ENCODE measurements at regions not wholly inside any gene's neighbourhood (a gene's known extent, or its start where the extent isn't known, plus 50 kb on each side); places are given as distances from the start of the nearest gene placed in this dataset.

GRCh38 chr13:112131081-112131712 lies 64.2 kb downstream of the SOX1 start:
- Mint-ChIP-seq H3K9me3 (no peaks in the 10 kb centered on the region), H3K27ac (no peak overlapping the region), H3K27me3 (ENCODE audit: low read depth in 2 of 2) (peaks cover 5 to 8% of the 10 kb centered on the region in 2 donors), H3K4me1 (no peaks in the 10 kb centered on the region), H3K36me3 (no peaks in the 10 kb centered on the region), H3K4me3 (no peak overlapping the region)
- no peak for ATAC-seq
- H3K27me3 ChIP-seq (ENCODE audit: control insufficient read depth, insufficient read depth, low read length) = no peaks in the 10 kb centered on the region
- no peaks in the 10 kb centered on the region for H3K4me1 ChIP-seq (ENCODE audit: control insufficient read depth, insufficient read depth, low read length)
- WGBS (ENCODE audit: insufficient coverage) = 84% methylated on average over 25 of the region's 25 CpGs
- H3K27ac ChIP-seq (ENCODE audit: low read length) = no peak overlapping the region
- no peak for DNase-seq
- no peak overlapping the region for H3K4me3 ChIP-seq (ENCODE audit: low read length)
- intact Hi-C loops (cut with micrococcal nuclease) = no loop called here
- H3K9me3 ChIP-seq (ENCODE audit: control insufficient read depth, insufficient read depth, low read length) = no peaks in the 10 kb centered on the region
- TF ChIP-seq CTCF (IDR thresholded peaks at IDR 0.05) = no peak
- no peaks in the 10 kb centered on the region for H3K36me3 ChIP-seq (ENCODE audit: control insufficient read depth, insufficient read depth, low read length)

GRCh38 chr13:112131713-112132113 lies 64.8 kb downstream of the SOX1 start:
- H3K27ac ChIP-seq (ENCODE audit: low read length) = no peak overlapping the region
- TF ChIP-seq CTCF (IDR thresholded peaks at IDR 0.05) = no peak
- WGBS (ENCODE audit: insufficient coverage) = 82% methylated on average over 9 of the region's 11 CpGs
- no peak for DNase-seq
- Mint-ChIP-seq H3K4me1 (no peaks in the 10 kb centered on the region), H3K27me3 (ENCODE audit: low read depth in 2 of 2) (peaks cover 6 to 8% of the 10 kb centered on the region in 2 donors), H3K9me3 (no peaks in the 10 kb centered on the region), H3K36me3 (no peaks in the 10 kb centered on the region), H3K4me3 (no peak overlapping the region), H3K27ac (no peak overlapping the region)
- ATAC-seq = no peak
- H3K36me3 ChIP-seq (ENCODE audit: control insufficient read depth, insufficient read depth, low read length) = no peaks in the 10 kb centered on the region
- no peaks in the 10 kb centered on the region for H3K4me1 ChIP-seq (ENCODE audit: control insufficient read depth, insufficient read depth, low read length)
- no peaks in the 10 kb centered on the region for H3K9me3 ChIP-seq (ENCODE audit: control insufficient read depth, insufficient read depth, low read length)
- intact Hi-C loops (cut with micrococcal nuclease) = no loop called here
- H3K27me3 ChIP-seq (ENCODE audit: control insufficient read depth, insufficient read depth, low read length) = no peaks in the 10 kb centered on the region
- H3K4me3 ChIP-seq (ENCODE audit: low read length) = no peak overlapping the region

- Histone ChIP-seq H3K27me3 (ENCODE audit: control insufficient read depth, insufficient read depth, low read length) (no peaks in the 10 kb centered on the region), H3K9me3 (ENCODE audit: control insufficient read depth, insufficient read depth, low read length) (no peaks in the 10 kb centered on the region), H3K4me1 (ENCODE audit: control insufficient read depth, insufficient read depth, low read length) (no peaks in the 10 kb centered on the region), H3K36me3 (ENCODE audit: control insufficient read depth, insufficient read depth, low read length) (no peaks in the 10 kb centered on the region), H3K4me3 (ENCODE audit: low read length) (no peak overlapping the region), H3K27ac (ENCODE audit: low read length) (no peak overlapping the region)
- TF ChIP-seq CTCF (IDR thresholded peaks at IDR 0.05) = no peak
- ATAC-seq (no peak), DNase-seq (no peak)
- intact Hi-C loops (cut with micrococcal nuclease) = no loop called here
- no peaks in the 10 kb centered on the region for H3K4me1 Mint-ChIP-seq
- H3K27me3 Mint-ChIP-seq (ENCODE audit: low read depth in 2 of 2) = peaks cover 6 to 8% of the 10 kb centered on the region in 2 donors
- H3K9me3 Mint-ChIP-seq = no peaks in the 10 kb centered on the region
- no peak overlapping the region for H3K27ac Mint-ChIP-seq
- WGBS (ENCODE audit: insufficient coverage) = 90% methylated on average over 17 of the region's 17 CpGs
- H3K36me3 Mint-ChIP-seq = no peaks in the 10 kb centered on the region
- no peak overlapping the region for H3K4me3 Mint-ChIP-seq
These were observed 65.2 kb downstream of the SOX1 start for GRCh38 chr13:112132142-112132541.

- peak in 1 of 2 donors; percentile 4 for DNase-seq
These were observed 65.7 kb downstream of the SOX1 start for GRCh38 chr13:112132619-112133018.

More at GRCh38 chr13:112132619-112133018, 65.7 kb downstream of the SOX1 start:
- Histone ChIP-seq H3K36me3 (ENCODE audit: control insufficient read depth, insufficient read depth, low read length) (no peaks in the 10 kb centered on the region), H3K27me3 (ENCODE audit: control insufficient read depth, insufficient read depth, low read length) (no peaks in the 10 kb centered on the region), H3K27ac (ENCODE audit: low read length) (no peak overlapping the region), H3K9me3 (ENCODE audit: control insufficient read depth, insufficient read depth, low read length) (no peaks in the 10 kb centered on the region), H3K4me3 (ENCODE audit: low read length) (no peak overlapping the region), H3K4me1 (ENCODE audit: control insufficient read depth, insufficient read depth, low read length) (no peaks in the 10 kb centered on the region)
- no peaks in the 10 kb centered on the region for H3K36me3 Mint-ChIP-seq
- intact Hi-C loops (cut with micrococcal nuclease) = no loop called here
- peaks cover 6 to 8% of the 10 kb centered on the region in 2 donors for H3K27me3 Mint-ChIP-seq (ENCODE audit: low read depth in 2 of 2)
- WGBS (ENCODE audit: insufficient coverage) = 76% methylated on average over 9 of the region's 9 CpGs
- no peak overlapping the region for H3K4me3 Mint-ChIP-seq
- no peaks in the 10 kb centered on the region for H3K4me1 Mint-ChIP-seq
- no peak for TF ChIP-seq CTCF (IDR thresholded peaks at IDR 0.05)
- no peak for ATAC-seq
- H3K27ac Mint-ChIP-seq = no peak overlapping the region
- H3K9me3 Mint-ChIP-seq = no peaks in the 10 kb centered on the region
